ENCODE measurements at regions not wholly inside any gene's neighbourhood (a gene's known extent, or its start where the extent isn't known, plus 50 kb on each side); places are given as distances from the start of the nearest gene placed in this dataset.

DNA sequence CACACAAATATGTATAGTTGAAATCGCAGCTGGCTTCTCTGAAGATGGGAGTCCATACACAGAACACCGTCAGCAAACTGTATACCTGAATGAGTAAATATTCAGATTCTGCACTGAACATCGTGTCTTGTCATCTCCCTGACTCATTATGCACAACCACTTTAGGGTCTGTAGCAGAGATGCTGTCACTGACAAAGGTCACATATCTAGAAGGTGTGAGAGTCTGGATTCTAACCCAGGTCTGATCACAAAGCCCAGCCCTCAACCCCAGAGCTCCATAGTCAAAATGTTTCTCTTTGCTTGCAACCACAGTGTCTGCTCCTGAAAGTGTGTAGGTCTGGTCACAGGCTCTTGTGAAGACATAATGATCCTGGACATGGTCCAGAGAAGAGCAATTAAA lies 78.3 kb upstream of the PAX8 start:
- H3K14ac ChIP-seq (ENCODE audit: insufficient read length), result no peak overlapping the region
- no peak overlapping the region for H3K9ac ChIP-seq (replicated peaks in 1 of 4; ENCODE audit: extremely low read depth in 1 of 4, low read depth in 3 of 4, low read length in 3 of 4)
- H3K79me1 ChIP-seq (ENCODE audit: low read depth, low read length), result no peaks in the 10 kb centered on the region
- 90% methylated on average over 3 of the region's 3 CpGs; no CpG with 5 or more reads in 1 of the 2 experiments for WGBS, 2 experiments (ENCODE audit: extremely low coverage in 1 of 2, insufficient coverage in 1 of 2, insufficient read length in 1 of 2, insufficient replicate concordance in 2 of 2, low coverage in 1 of 2, low lambda C conversion rate in 2 of 2, missing lambda C conversion rate in 1 of 2)
- no peak overlapping the region for H2AK5ac ChIP-seq (ENCODE audit: low read depth, low read length)
- TF ChIP-seq GABPA (IDR thresholded peaks at IDR 0.05; ENCODE audit: borderline replicate concordance, insufficient read depth, low read length), result no peak
- TF ChIP-seq RAD21 (IDR thresholded peaks at IDR 0.05 in 1 of 2, conservative IDR thresholded peaks at IDR 0.05 in 1 of 2; ENCODE audit: low read depth in 2 of 2, low read length in 2 of 2), result no peak
- no peak for TF ChIP-seq CHD2 (IDR thresholded peaks at IDR 0.05; ENCODE audit: low read length)
- no peak for TF ChIP-seq SP4 (IDR thresholded peaks at IDR 0.05; ENCODE audit: low read length)
- TF ChIP-seq ASH2L (IDR thresholded peaks at IDR 0.05; ENCODE audit: low read length), result no peak
- no peak for TF ChIP-seq RNF2 (IDR thresholded peaks at IDR 0.05; ENCODE audit: borderline replicate concordance, low read depth, low read length, missing control alignments, poor library complexity, severe bottlenecking)
- TF ChIP-seq POU5F1 (IDR thresholded peaks at IDR 0.05; ENCODE audit: low read depth, low read length), result no peak
- TF ChIP-seq CBX5 (IDR thresholded peaks at IDR 0.05; ENCODE audit: low read depth, low read length), result no peak
- TF ChIP-seq SIN3A (conservative IDR thresholded peaks at IDR 0.05 in 1 of 2, IDR thresholded peaks at IDR 0.05 in 1 of 2; ENCODE audit: low read depth in 1 of 2, low read length in 2 of 2), result no peak
- DNase-seq (ENCODE audit: low read depth in 1 of 2, low spot score in 2 of 2) (no peak), FAIRE-seq (no peak)
- H4K8ac ChIP-seq (ENCODE audit: extremely low read depth, insufficient read depth, low read length), result no peak overlapping the region
- H2BK15ac ChIP-seq (ENCODE audit: low read length), result no peak overlapping the region
- no peak overlapping the region for H3K18ac ChIP-seq (ENCODE audit: extremely low read depth, low read length)
- H3K23ac ChIP-seq (ENCODE audit: insufficient read length), result no peak overlapping the region
- no peaks in the 10 kb centered on the region for H4K20me1 ChIP-seq (replicated peaks in 1 of 2; ENCODE audit: control insufficient read depth in 1 of 2, insufficient read depth in 2 of 2, low read length in 2 of 2)
- H3K36me3 ChIP-seq (ENCODE audit: control insufficient read depth in 2 of 4, insufficient read depth in 4 of 4, low read length in 3 of 4), result no peaks in the 10 kb centered on the region
- H4K91ac ChIP-seq (replicated peaks; ENCODE audit: insufficient read length, low read length), result no peak overlapping the region
- POLR2A ChIA-PET (ENCODE audit: partially characterized antibody), result no interaction called here
- H3K9me3 ChIP-seq (ENCODE audit: insufficient read depth in 2 of 2, low read depth in 1 of 2, low read length in 1 of 2), result no peaks in the 10 kb centered on the region
- H3K23me2 ChIP-seq (ENCODE audit: low read depth, low read length), result no peaks in the 10 kb centered on the region
- H2BK5ac ChIP-seq (ENCODE audit: low read depth, low read length), result no peak overlapping the region
- no peak overlapping the region for H3K56ac ChIP-seq (replicated peaks; ENCODE audit: insufficient read length, low read depth, low read length)
- H2BK20ac ChIP-seq (ENCODE audit: low read length), result no peak overlapping the region
- H2BK12ac ChIP-seq (ENCODE audit: low read depth, low read length), result no peak overlapping the region
- no peaks in the 10 kb centered on the region for H3K4me1 ChIP-seq (replicated peaks in 1 of 4; ENCODE audit: control insufficient read depth in 3 of 4, insufficient read depth in 4 of 4, low read length in 3 of 4)
- no peaks in the 10 kb centered on the region for H3K79me2 ChIP-seq (ENCODE audit: control insufficient read depth in 1 of 2, insufficient read depth in 2 of 2, low read length in 2 of 2)
- no peak overlapping the region for H2AFZ ChIP-seq (ENCODE audit: low read length)
- H3K27me3 ChIP-seq (replicated peaks in 1 of 4; ENCODE audit: control insufficient read depth in 3 of 4, extremely low read depth in 1 of 4, insufficient read depth in 3 of 4, low read length in 3 of 4), result no peaks in the 10 kb centered on the region; a peak in 1 of 7 replicates
- H4K5ac ChIP-seq (ENCODE audit: insufficient read length, low read depth, low read length), result no peak overlapping the region
- CTCF ChIA-PET (ENCODE audit: partially characterized antibody), result interaction anchor here (1.1 to 3.0 kb wide), 3 partner anchors 90 to 153 kb away, joined by 4 to 9 read pairs (median 9); no protein-coding TSS in a partner anchor
- H3K4me3 ChIP-seq (ENCODE audit: extremely low read depth in 1 of 4, insufficient read depth in 2 of 4, low read depth in 3 of 4, low read length in 4 of 4), result no peak overlapping the region
- H3K4ac ChIP-seq (replicated peaks; ENCODE audit: insufficient read length, low read depth, low read length), result no peak overlapping the region
- H3K27ac ChIP-seq (ENCODE audit: low read depth, low read length), result no peak overlapping the region
- no peak overlapping the region for H2BK120ac ChIP-seq (replicated peaks; ENCODE audit: low read depth, low read length)
- H3K4me2 ChIP-seq (ENCODE audit: insufficient read depth in 1 of 2, low read depth in 2 of 2, low read length in 2 of 2), result no peak overlapping the region
